Endothelial cell of umbilical vein (primary cell): ENCODE measurements at regions not wholly inside any gene's neighbourhood (a gene's known extent, or its start where the extent isn't known, plus 50 kb on each side); places are given as distances from the start of the nearest gene placed in this dataset.

Experiments
- BruUV-seq: library from RNA; stranded (reverse); fragments of 400-500 nt; replicated peaks from 2 replicates; lab custom pipeline; 2021; lab: Mats Ljungman, UMichigan
- CTCF ChIA-PET: fragments of 300-600, 350-600 bp; sonication (Branson Sonifier 250); formaldehyde crosslinking; loops from one replicate; lab custom pipeline; 2021; ENCODE audit warnings: antibody characterized with exemption, inconsistent platforms; lab: Charles Lee
- POLR2A ChIA-PET: fragments of 300-600, 350-600 bp; sonication (Branson Sonifier 250); formaldehyde crosslinking; loops from one replicate; lab custom pipeline; 2021; ENCODE audit warnings: antibody characterized with exemption, inconsistent platforms; lab: Charles Lee
- DNase-seq: peaks from one replicate; pipeline ENCODE4 v3.0.0-alpha.2; 2011; ENCODE audit warnings: low read depth, low spot score
- FAIRE-seq: peaks from 2 replicates; lab custom pipeline; 2011; peaks lifted over from hg19 to GRCh38; lab: Jason Lieb, UNC
- H2AFZ ChIP-seq: 2 replicates; pipeline ENCODE4 v1.6.0; 2012; ENCODE audit warnings: low read depth, low read length, control low read depth, inconsistent platforms
- H3K27ac ChIP-seq: 2 replicates; pipeline ENCODE4 v1.5.1; 2011; ENCODE audit warnings: low read depth, mild to moderate bottlenecking, control low read depth, low read length, moderate library complexity; ENCODE audit not compliant: insufficient read depth
- H3K27me3 ChIP-seq, 2 experiments: 2 replicates each; pipeline versions ENCODE4 v1.6.0 to v1.6.1; 2011; ENCODE audit warnings: low read length in 2 of 2, mixed read lengths in 1 of 2; ENCODE audit not compliant: control insufficient read depth in 2 of 2, insufficient read depth in 2 of 2
- H3K36me3 ChIP-seq, 2 experiments: 2 replicates in 1 of 2; 3 replicates in 1 of 2; pipeline ENCODE4 v1.5.1; 2011; ENCODE audit warnings: low read length in 2 of 2, mild to moderate bottlenecking in 1 of 2, moderate library complexity in 1 of 2; ENCODE audit not compliant: control insufficient read depth in 2 of 2, insufficient read depth in 2 of 2; ENCODE audit errors: extremely low read depth in 1 of 2
- H3K4me1 ChIP-seq: 3 replicates; pipeline ENCODE4 v1.5.1; 2011; ENCODE audit warnings: mild to moderate bottlenecking, low read length; ENCODE audit not compliant: control insufficient read depth, insufficient read depth; ENCODE audit errors: extremely low read depth
- H3K4me2 ChIP-seq: 2 replicates; pipeline ENCODE4 v1.6.1; 2011; ENCODE audit warnings: low read length, control low read depth, mixed read lengths; ENCODE audit not compliant: insufficient read depth
- H3K4me3 ChIP-seq, 3 experiments: fragments of 200-600 bp in 1 of 3; sonication (generic), shearing (Covaris generic) in 1 of 3; replicated peaks in 1 of 3; 2 replicates each; pipeline ENCODE4 v1.5.1; 2011 to 2016; ENCODE audit warnings: control low read depth in 3 of 3, low read length in 3 of 3, mild to moderate bottlenecking in 2 of 3, inconsistent platforms in 1 of 3, low read depth in 1 of 3, moderate library complexity in 1 of 3; ENCODE audit not compliant: insufficient read depth in 1 of 3
- H3K79me2 ChIP-seq: 2 replicates; pipeline ENCODE4 v1.6.0; 2012; ENCODE audit warnings: low read length, inconsistent platforms; ENCODE audit not compliant: control insufficient read depth, insufficient read depth
- H3K9ac ChIP-seq: replicated peaks from 2 replicates; pipeline ENCODE3; 2011; ENCODE audit warnings: low read length, control low read depth; ENCODE audit not compliant: insufficient read depth; ENCODE audit errors: extremely low read depth
- H3K9me1 ChIP-seq: replicated peaks from 3 replicates; pipeline ENCODE4 v1.6.0; 2011; ENCODE audit warnings: mild to moderate bottlenecking, low read length; ENCODE audit not compliant: control insufficient read depth, insufficient read depth; ENCODE audit errors: extremely low read depth
- H3K9me3 ChIP-seq: replicated peaks from 2 replicates; pipeline ENCODE4 v1.5.1; 2012; ENCODE audit warnings: low read length, inconsistent platforms; ENCODE audit not compliant: control insufficient read depth, insufficient read depth
- H4K20me1 ChIP-seq: replicated peaks from 2 replicates; pipeline ENCODE3; 2011; ENCODE audit warnings: mild to moderate bottlenecking, low read length; ENCODE audit not compliant: control insufficient read depth, insufficient read depth; ENCODE audit errors: extremely low read depth
- CTCF ChIP-seq, 2 donors: IDR thresholded peaks; 1 replicate in 1 of 2; 2 replicates in 1 of 2; pipeline ENCODE4 v1.5.1; 2011; ENCODE audit warnings: low read length in 2 of 2, mild to moderate bottlenecking in 2 of 2, moderate library complexity in 2 of 2, control low read depth in 1 of 2, inconsistent platforms in 1 of 2, low read depth in 1 of 2; ENCODE audit not compliant: insufficient read depth in 1 of 2; ENCODE audit errors: extremely low read depth in 1 of 2
- EZH2 ChIP-seq: IDR thresholded peaks from 2 replicates; pipeline ENCODE4 v1.6.1; 2012; ENCODE audit warnings: borderline replicate concordance, low read depth, mild to moderate bottlenecking, moderate library complexity, low read length, inconsistent platforms; ENCODE audit not compliant: severe bottlenecking
- FOS ChIP-seq: IDR thresholded peaks from 2 replicates; pipeline ENCODE4 v1.6.1; 2011; ENCODE audit warnings: mild to moderate bottlenecking, low read length, moderate library complexity, borderline replicate concordance; ENCODE audit not compliant: insufficient read depth
- GATA2 ChIP-seq: IDR thresholded peaks from 2 replicates; pipeline ENCODE4 v1.7.0; 2011; ENCODE audit warnings: low read depth, mild to moderate bottlenecking, moderate library complexity, mixed read lengths, low read length; ENCODE audit not compliant: insufficient read length, insufficient read depth
- JUN ChIP-seq: IDR thresholded peaks from 2 replicates; pipeline ENCODE4 v1.6.1; 2011; ENCODE audit warnings: borderline replicate concordance, low read depth; ENCODE audit not compliant: insufficient read length, insufficient read depth
- MAX ChIP-seq: IDR thresholded peaks from 2 replicates; pipeline ENCODE4 v1.6.1; 2011; ENCODE audit not compliant: insufficient read depth, insufficient read length
- MYC ChIP-seq: IDR thresholded peaks from one replicate; pipeline ENCODE4 v1.6.1; 2011; ENCODE audit warnings: mild to moderate bottlenecking, low read depth, low read length
- POLR2A ChIP-seq: IDR thresholded peaks from 2 replicates; pipeline ENCODE4 v1.6.1; 2012; ENCODE audit warnings: low read depth, mild to moderate bottlenecking, control low read depth, low read length
- POLR2AphosphoS5 ChIP-seq: IDR thresholded peaks from 2 replicates; pipeline ENCODE4 v1.6.1; 2012; ENCODE audit warnings: low read depth, mild to moderate bottlenecking, control low read depth, low read length, moderate library complexity; ENCODE audit not compliant: insufficient read depth
- dilution Hi-C: fragments of 300-500 bp; cut with MboI; formaldehyde crosslinking; loops from one replicate; pipeline ENCODE4 v1.15.0; 2019; ENCODE audit warnings: low sequenced_read_pairs; ENCODE audit not compliant: extremely low pct_ligation_motif_present
- intact Hi-C: fragments of 100-400 bp; cut with micrococcal nuclease; formaldehyde crosslinking; loops from one replicate; pipeline ENCODE4 v1.10.0; 2022

DNA sequence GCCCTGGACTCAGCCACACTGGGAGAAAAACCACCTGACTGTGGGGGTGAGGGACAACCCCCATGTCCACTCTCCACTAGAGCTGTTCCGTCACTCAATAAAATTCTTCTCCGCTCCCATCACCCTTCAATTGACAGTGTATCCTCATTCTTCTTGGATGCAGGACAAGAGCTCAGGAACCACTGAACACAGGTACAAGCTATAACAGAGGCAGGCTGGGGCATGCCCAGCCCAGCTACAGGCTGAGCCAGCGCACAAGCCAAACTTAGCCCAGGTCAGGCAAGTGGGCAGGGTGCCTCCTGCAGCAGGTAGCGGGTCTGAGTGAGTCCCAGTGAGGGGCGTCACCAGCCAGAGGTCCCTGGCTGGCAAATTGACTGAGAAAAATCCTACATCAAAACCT lies 183.4 kb downstream of the HINT1 start:
- FAIRE-seq = no peak
- TF ChIP-seq POLR2AphosphoS5 (no peak), EZH2 (no peak), FOS (no peak), MAX (no peak), JUN (no peak), MYC (no peak), CTCF (IDR thresholded peaks at IDR 0.05; ENCODE audit: extremely low read depth in 1 of 2, insufficient read depth in 1 of 2, low read depth in 1 of 2, low read length in 2 of 2) (no peak), GATA2 (no peak), POLR2A (no peak)
- Histone ChIP-seq H3K9me1 (no peaks in the 10 kb centered on the region), H3K36me3 (no peaks in the 10 kb centered on the region), H3K9me3 (no peaks in the 10 kb centered on the region), H3K27ac (no peak overlapping the region), H3K9ac (no peak overlapping the region), H3K79me2 (no peaks in the 10 kb centered on the region), H3K4me2 (no peak overlapping the region), H3K4me1 (no peaks in the 10 kb centered on the region), H3K4me3 (no peak overlapping the region), H3K27me3 (no peaks in the 10 kb centered on the region), H4K20me1 (no peaks in the 10 kb centered on the region), H2AFZ (no peak overlapping the region)
- no peak for DNase-seq
- no TSS peak for BruUV-seq
- intact Hi-C loops (no loop called here), dilution Hi-C loops (no loop called here)
- CTCF ChIA-PET = no interaction called here
- POLR2A ChIA-PET = no interaction called here
